Vagina (tissue), 2 donors: ENCODE measurements at regions not wholly inside any gene's neighbourhood (a gene's known extent, or its start where the extent isn't known, plus 50 kb on each side); places are given as distances from the start of the nearest gene placed in this dataset.

Experiments used
- DNase-seq, 2 donors: peaks; one replicate each; pipeline ENCODE4 v3.0.0-alpha.2; 2017; ENCODE audit errors: extremely low spot score in 2 of 2
- H3K27ac ChIP-seq: fragments of 200-600 bp; sonication (generic); one replicate; pipeline ENCODE4 v1.5.1; 2019
- H3K27me3 ChIP-seq: fragments of 200-600 bp; sonication (generic); one replicate; pipeline ENCODE4 v1.5.1; 2019
- H3K36me3 ChIP-seq, 2 donors: fragments of 200-600 bp; sonication (generic); one replicate each; pipeline ENCODE4 v1.5.1; 2017 to 2019
- H3K4me1 ChIP-seq: fragments of 200-600 bp; sonication (generic); one replicate; pipeline ENCODE4 v1.5.1; 2019
- H3K4me3 ChIP-seq, 2 donors: fragments of 200-600 bp; sonication (generic); 1 replicate in 1 of 2; 2 replicates in 1 of 2; pipeline ENCODE4 v1.5.1; 2016 to 2019
- H3K9me3 ChIP-seq: fragments of 200-600 bp; sonication (generic); one replicate; pipeline ENCODE4 v1.5.1; 2019
- POLR2A ChIP-seq, 2 donors: fragments of 450-650 bp; IDR thresholded peaks; one replicate each; pipeline ENCODE4 v1.6.1; 2017; ENCODE audit warnings: antibody characterized with exemption in 2 of 2, mild to moderate bottlenecking in 2 of 2, moderate library complexity in 2 of 2
- POLR2AphosphoS5 ChIP-seq, 2 donors: sonication (generic); formaldehyde crosslinking; IDR thresholded peaks; one replicate each; pipeline ENCODE4 v1.9.0; 2017; ENCODE audit warnings: antibody characterized with exemption in 2 of 2, mild to moderate bottlenecking in 2 of 2, low read depth in 1 of 2; ENCODE audit not compliant: insufficient read depth in 1 of 2
- intact Hi-C: fragments of 100-400 bp; cut with DNase I; formaldehyde crosslinking; loops from one replicate; pipeline ENCODE4 v1.15.1; 2023
- TF ChIP-seq, protein P1 (sequence below), 3 experiments: fragments of 450-650 bp in 2 of 3; fragments of 200-600 bp in 1 of 3; sonication (generic) in 1 of 3; IDR thresholded peaks; one replicate each; pipeline ENCODE4 v1.5.1; 2017 to 2019; ENCODE audit warnings: antibody characterized with exemption in 3 of 3, mild to moderate bottlenecking in 2 of 3, moderate library complexity in 2 of 3

DNA sequence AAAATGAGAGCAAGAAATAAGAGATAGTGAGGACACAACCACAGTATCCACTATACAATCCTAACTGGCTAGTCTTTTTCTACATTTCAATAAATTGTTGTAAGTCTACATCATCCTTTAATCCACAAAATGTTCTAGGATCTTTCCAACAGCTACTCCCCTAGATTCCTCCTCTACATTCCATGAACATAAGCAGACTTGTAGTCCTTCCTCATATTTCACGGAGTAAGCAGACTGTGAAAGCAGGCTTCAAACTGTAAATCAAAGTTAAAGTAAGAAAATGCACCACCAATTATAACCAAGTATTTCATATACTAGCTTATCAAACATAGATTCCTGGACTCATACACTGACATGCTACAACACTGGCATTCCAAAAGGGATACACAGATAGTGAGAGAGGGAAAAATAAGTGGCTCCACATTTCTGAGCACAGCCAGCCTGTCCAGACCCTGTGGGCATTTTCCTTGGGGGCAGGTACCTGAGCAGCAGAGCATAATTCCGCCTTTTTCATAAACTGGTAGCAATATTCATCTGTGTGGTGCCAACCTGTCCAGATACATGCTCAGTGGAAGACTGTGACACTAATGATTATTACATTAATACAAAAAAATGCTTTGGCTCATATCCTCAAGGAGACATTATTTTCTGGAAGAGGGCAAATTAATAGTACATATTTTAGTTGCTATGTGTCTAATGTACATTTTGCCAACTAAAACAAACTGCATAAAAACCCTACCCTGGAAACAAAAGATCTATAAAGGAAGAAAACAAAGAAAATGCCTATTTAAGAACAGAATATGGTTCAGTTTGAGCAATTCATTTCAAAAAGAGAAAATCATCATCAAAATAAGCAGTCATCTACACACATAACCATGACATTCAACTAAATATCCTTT lies 113.3 kb upstream of the FSCB start:
- no peaks in the 10 kb centered on the region for H3K36me3 ChIP-seq

DNA sequence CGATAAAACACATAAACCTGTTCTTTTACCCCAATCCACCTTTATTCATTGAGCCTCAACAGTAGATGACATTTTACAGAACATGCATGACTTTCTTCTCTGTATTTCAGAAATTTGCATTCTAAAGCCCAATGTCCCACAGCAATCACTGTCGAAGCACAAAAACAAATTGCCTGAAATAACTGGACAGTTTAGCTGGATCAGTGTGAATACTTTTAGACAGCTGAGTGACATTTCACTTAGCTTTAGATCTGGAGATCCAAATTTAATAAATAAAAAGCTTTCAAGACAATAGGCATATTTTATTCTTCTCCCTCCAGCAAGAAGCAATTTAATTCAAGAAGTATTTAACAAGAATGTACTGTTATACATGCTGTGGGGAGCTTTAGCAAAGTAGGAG lies 109.1 kb upstream of the FSCB start:
- no peaks in the 10 kb centered on the region for H3K36me3 ChIP-seq
- no peak for DNase-seq
- H3K27ac ChIP-seq: no peak overlapping the region
- no peaks in the 10 kb centered on the region for H3K4me1 ChIP-seq
- TF ChIP-seq POLR2AphosphoS5 (IDR thresholded peaks at IDR 0.05; ENCODE audit: insufficient read depth in 1 of 2, low read depth in 1 of 2) (no peak), POLR2A (IDR thresholded peaks at IDR 0.05) (no peak)
- TF ChIP-seq, protein P1, sequence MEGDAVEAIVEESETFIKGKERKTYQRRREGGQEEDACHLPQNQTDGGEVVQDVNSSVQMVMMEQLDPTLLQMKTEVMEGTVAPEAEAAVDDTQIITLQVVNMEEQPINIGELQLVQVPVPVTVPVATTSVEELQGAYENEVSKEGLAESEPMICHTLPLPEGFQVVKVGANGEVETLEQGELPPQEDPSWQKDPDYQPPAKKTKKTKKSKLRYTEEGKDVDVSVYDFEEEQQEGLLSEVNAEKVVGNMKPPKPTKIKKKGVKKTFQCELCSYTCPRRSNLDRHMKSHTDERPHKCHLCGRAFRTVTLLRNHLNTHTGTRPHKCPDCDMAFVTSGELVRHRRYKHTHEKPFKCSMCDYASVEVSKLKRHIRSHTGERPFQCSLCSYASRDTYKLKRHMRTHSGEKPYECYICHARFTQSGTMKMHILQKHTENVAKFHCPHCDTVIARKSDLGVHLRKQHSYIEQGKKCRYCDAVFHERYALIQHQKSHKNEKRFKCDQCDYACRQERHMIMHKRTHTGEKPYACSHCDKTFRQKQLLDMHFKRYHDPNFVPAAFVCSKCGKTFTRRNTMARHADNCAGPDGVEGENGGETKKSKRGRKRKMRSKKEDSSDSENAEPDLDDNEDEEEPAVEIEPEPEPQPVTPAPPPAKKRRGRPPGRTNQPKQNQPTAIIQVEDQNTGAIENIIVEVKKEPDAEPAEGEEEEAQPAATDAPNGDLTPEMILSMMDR (IDR thresholded peaks at IDR 0.05): no peak
- no peaks in the 10 kb centered on the region for H3K27me3 ChIP-seq
- intact Hi-C loops: no loop called here
- H3K4me3 ChIP-seq: no peak overlapping the region
- no peaks in the 10 kb centered on the region for H3K9me3 ChIP-seq

More for the DNA sequence above, 113.3 kb upstream of the FSCB start:
- no peak for TF ChIP-seq POLR2A (IDR thresholded peaks at IDR 0.05)
- no peaks in the 10 kb centered on the region for H3K27me3 ChIP-seq
- no peaks in the 10 kb centered on the region for H3K4me1 ChIP-seq
- no peak overlapping the region for H3K4me3 ChIP-seq
- H3K27ac ChIP-seq: no peak overlapping the region
- no peak for DNase-seq
- no peaks in the 10 kb centered on the region for H3K9me3 ChIP-seq
- intact Hi-C loops: no loop called here

DNA sequence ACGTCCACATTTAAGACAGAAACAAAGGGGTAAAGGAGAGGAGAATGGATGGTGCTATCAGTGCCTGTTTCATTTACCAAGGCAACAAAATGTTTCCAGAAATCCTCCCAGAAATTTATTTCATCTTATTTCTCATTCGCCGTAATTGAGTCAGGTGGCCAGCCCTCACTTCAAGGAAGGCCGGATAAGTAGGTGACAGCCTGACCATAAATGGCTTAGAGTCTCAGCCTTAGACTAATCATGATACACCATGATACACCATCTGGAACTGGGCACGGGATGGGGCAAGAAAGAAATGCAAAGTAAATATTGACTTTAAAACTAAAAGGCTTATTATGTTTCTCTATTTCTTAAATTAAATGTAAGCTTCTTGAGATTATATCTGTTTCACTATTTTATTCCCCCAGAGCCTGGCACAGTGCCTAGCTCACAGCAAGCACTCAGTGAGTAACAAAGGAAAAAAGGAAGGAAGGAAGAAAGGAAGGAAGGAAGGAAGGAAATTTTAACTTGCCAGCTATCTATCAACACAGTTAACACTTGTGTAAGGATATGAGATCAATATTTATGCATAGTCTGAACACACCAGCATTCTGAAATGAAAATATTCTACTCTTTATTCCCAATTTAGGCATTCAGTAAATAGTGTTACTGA lies 106.1 kb upstream of the FSCB start:
- TF ChIP-seq POLR2A (IDR thresholded peaks at IDR 0.05): no peak
- no peak for TF ChIP-seq POLR2AphosphoS5 (IDR thresholded peaks at IDR 0.05; ENCODE audit: insufficient read depth in 1 of 2, low read depth in 1 of 2)
- TF ChIP-seq, protein P1 (IDR thresholded peaks at IDR 0.05): no peak
- H3K27me3 ChIP-seq: no peaks in the 10 kb centered on the region
- H3K9me3 ChIP-seq: no peaks in the 10 kb centered on the region
- no peak overlapping the region for H3K27ac ChIP-seq
- intact Hi-C loops: no loop called here
- no peak overlapping the region for H3K4me3 ChIP-seq
- no peak for DNase-seq
- H3K4me1 ChIP-seq: no peaks in the 10 kb centered on the region
- no peaks in the 10 kb centered on the region for H3K36me3 ChIP-seq

DNA sequence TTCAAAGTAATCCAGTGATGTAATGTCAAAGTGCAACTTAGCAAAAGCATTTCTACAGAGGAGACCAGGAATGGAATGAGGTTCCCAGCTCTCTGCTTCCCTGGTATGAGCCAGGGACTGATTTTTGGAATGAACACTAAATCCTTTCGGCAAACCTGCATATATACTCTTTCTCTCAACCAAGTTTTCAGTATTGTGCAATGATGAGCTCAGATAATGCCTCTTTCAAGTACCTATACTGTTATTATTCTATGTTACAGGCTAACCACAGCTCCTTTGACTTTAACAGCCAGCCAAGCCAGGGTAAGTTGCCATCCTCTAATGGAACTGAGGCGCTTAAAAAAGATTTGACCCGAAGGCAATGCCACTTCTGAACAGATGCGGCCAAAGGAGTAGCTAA lies 104.9 kb upstream of the FSCB start:
- H3K36me3 ChIP-seq: no peaks in the 10 kb centered on the region
- H3K27ac ChIP-seq: no peak overlapping the region
- TF ChIP-seq POLR2AphosphoS5 (IDR thresholded peaks at IDR 0.05; ENCODE audit: insufficient read depth in 1 of 2, low read depth in 1 of 2) (no peak), POLR2A (IDR thresholded peaks at IDR 0.05) (no peak)
- TF ChIP-seq, protein P1 (IDR thresholded peaks at IDR 0.05): no peak
- no peaks in the 10 kb centered on the region for H3K9me3 ChIP-seq
- no peak overlapping the region for H3K4me3 ChIP-seq
- intact Hi-C loops: no loop called here
- H3K27me3 ChIP-seq: no peaks in the 10 kb centered on the region
- no peak for DNase-seq
- no peaks in the 10 kb centered on the region for H3K4me1 ChIP-seq

DNA sequence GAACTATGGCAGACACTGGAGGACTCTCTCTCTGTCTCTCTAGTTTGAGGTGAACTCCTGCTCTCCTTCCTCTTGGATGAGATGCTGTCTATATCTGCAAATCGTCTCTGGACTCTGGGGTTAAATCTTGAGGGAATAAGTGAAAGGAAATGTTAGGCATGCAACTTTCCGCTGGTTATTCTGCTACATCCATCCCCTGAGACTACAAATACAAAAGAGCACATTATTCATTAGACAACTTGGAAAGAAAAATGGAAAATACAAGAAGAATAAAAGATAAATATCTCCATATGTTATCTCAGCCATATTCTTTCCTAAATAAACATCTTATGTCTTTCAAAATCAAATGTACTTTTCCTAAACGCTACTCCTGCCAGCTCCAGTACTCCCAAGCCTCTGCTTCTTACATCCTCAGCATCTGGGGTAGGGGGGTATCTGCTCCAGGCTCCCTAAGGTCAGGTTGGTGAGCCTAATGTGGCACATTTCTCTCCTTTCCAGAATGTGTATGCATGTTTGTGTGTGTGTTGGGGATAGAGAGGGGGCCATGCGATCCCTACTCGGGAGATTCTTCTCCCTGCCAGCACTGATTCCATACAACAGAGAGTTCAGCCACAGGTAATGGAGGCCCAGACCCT lies 102.9 kb upstream of the FSCB start:
- H3K9me3 ChIP-seq: no peaks in the 10 kb centered on the region
- H3K36me3 ChIP-seq: no peaks in the 10 kb centered on the region
- H3K4me1 ChIP-seq: no peaks in the 10 kb centered on the region
- DNase-seq: no peak
- H3K27me3 ChIP-seq: no peaks in the 10 kb centered on the region
- intact Hi-C loops: no loop called here
- no peak for TF ChIP-seq POLR2A (IDR thresholded peaks at IDR 0.05)
- no peak overlapping the region for H3K4me3 ChIP-seq
- H3K27ac ChIP-seq: no peak overlapping the region
